Smooth muscle cell (in vitro differentiated cells): ENCODE measurements at regions not wholly inside any gene's neighbourhood (a gene's known extent, or its start where the extent isn't known, plus 50 kb on each side); places are given as distances from the start of the nearest gene placed in this dataset.

Experiments
- DNase-seq: peaks from one replicate; lab custom pipeline; 2025; ENCODE audit not compliant: unreplicated experiment; lab: John Stamatoyannopoulos, UW
- H2AFZ ChIP-seq: fragments of 200-600 bp; sonication (generic); 2 replicates; pipeline ENCODE4 v1.6.0; 2016; ENCODE audit warnings: antibody characterized with exemption, low read depth, mild to moderate bottlenecking
- H3F3A ChIP-seq: fragments of 200-600 bp; sonication (generic); 2 replicates; pipeline ENCODE4 v1.6.0; 2017; ENCODE audit warnings: antibody characterized with exemption, low read depth
- H3K27ac ChIP-seq: fragments of 200-600 bp; sonication (generic); 2 replicates; pipeline ENCODE4 v1.5.1; 2016; ENCODE audit warnings: low read depth, mild to moderate bottlenecking
- H3K27me3 ChIP-seq: fragments of 200-600 bp; sonication (generic); 2 replicates; pipeline ENCODE4 v1.6.1; 2016; ENCODE audit warnings: low read depth, mild to moderate bottlenecking
- H3K36me3 ChIP-seq: fragments of 200-600 bp; sonication (generic); 2 replicates; pipeline ENCODE4 v1.5.1; 2016; ENCODE audit warnings: low read depth
- H3K4me1 ChIP-seq: fragments of 200-600 bp; sonication (generic); 2 replicates; pipeline ENCODE4 v1.5.1; 2016; ENCODE audit warnings: low read depth
- H3K4me2 ChIP-seq: fragments of 200-600 bp; sonication (generic); 2 replicates; pipeline ENCODE4 v1.6.0; 2016; ENCODE audit warnings: mild to moderate bottlenecking
- H3K4me3 ChIP-seq: fragments of 200-600 bp; sonication (generic); 2 replicates; pipeline ENCODE4 v1.5.1; 2016; ENCODE audit warnings: mild to moderate bottlenecking
- H3K79me2 ChIP-seq: fragments of 200-600 bp; sonication (generic); 2 replicates; pipeline ENCODE4 v1.6.0; 2016; ENCODE audit warnings: low read depth, mild to moderate bottlenecking
- H3K9ac ChIP-seq: fragments of 200-600 bp; sonication (generic); 2 replicates; pipeline ENCODE4 v1.6.0; 2016; ENCODE audit warnings: low read depth
- H3K9me3 ChIP-seq: fragments of 200-600 bp; sonication (generic); replicated peaks from 2 replicates; pipeline ENCODE4 v1.5.1; 2016; ENCODE audit warnings: low read depth
- H4K20me1 ChIP-seq: fragments of 200-600 bp; sonication (generic); 2 replicates; pipeline ENCODE4 v1.6.0; 2016; ENCODE audit warnings: low read depth
- CTCF ChIP-seq: fragments of 200-600 bp; sonication (generic); IDR thresholded peaks from 2 replicates; pipeline ENCODE4 v1.5.1; 2017; ENCODE audit warnings: borderline replicate concordance, mild to moderate bottlenecking, antibody characterized with exemption; ENCODE audit not compliant: insufficient read depth, poor library complexity, severe bottlenecking
- WGBS: methylation state at CpG from one replicate; pipeline ENCODE4 v1.1.7; 2016; ENCODE audit warnings: low lambda C conversion rate; 5-methylcytosine and 5-hydroxymethylcytosine counted together

- TF ChIP-seq CTCF = no peak
- 91% methylated on average over 5 of the region's 5 CpGs for WGBS
- Histone ChIP-seq H3K4me3 (no peak overlapping the region), H3K9me3 (no peaks in the 10 kb centered on the region), H3K4me1 (peaks cover 7% of the 10 kb centered on the region), H3K9ac (no peak overlapping the region), H3K4me2 (no peak overlapping the region), H2AFZ (no peak overlapping the region), H3K36me3 (no peaks in the 10 kb centered on the region), H3K79me2 (no peaks in the 10 kb centered on the region), H3K27me3 (no peaks in the 10 kb centered on the region), H3K27ac (no peak overlapping the region), H4K20me1 (no peaks in the 10 kb centered on the region), H3F3A (no peaks in the 10 kb centered on the region)
- no peak for DNase-seq
Measured at GRCh38 chr2:60320724-60321123, 232.7 kb downstream of the BCL11A start.

DNA sequence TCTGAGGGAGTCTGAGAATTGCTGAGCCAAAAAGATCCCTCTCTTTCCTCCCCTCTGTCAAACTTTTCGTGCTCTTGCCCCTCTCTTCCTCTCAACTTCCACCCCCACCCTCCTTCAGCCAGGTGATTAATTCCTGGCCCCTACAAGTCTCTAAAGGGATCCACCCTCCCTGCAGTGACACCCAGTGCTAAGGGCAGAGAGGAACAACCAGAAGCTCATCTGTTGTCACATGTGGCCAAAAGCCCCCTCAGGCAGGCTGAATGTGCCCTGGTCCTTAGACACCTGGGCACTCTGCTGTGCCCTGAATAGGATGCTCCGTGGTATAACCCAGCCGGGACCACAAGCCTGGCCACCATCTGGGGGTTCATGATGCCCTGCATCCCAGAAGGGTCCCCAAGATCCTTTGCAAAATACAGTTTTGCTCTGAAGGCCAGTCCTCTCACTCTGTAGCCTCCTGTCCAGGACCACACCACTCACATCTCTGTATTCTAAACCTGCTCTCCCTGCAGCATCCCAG, 234.4 kb downstream of the BCL11A start:
- 77% methylated on average over 3 of the region's 3 CpGs for WGBS
- Histone ChIP-seq H3F3A (no peaks in the 10 kb centered on the region), H3K4me1 (peaks cover 7% of the 10 kb centered on the region), H3K79me2 (no peaks in the 10 kb centered on the region), H3K27ac (no peak overlapping the region), H3K27me3 (no peaks in the 10 kb centered on the region), H3K9me3 (no peaks in the 10 kb centered on the region), H3K9ac (no peak overlapping the region), H3K4me3 (no peak overlapping the region), H4K20me1 (no peaks in the 10 kb centered on the region), H3K4me2 (no peak overlapping the region), H2AFZ (no peak overlapping the region), H3K36me3 (no peaks in the 10 kb centered on the region)
- no peak for DNase-seq
- TF ChIP-seq CTCF = no peak

GRCh38 chr2:60318544-60318943, 234.9 kb downstream of the BCL11A start:
- Histone ChIP-seq H3K4me3 (no peak overlapping the region), H3K27me3 (no peaks in the 10 kb centered on the region), H3K79me2 (no peaks in the 10 kb centered on the region), H3K27ac (no peak overlapping the region), H3K4me2 (peak overlapping the region; percentile 3), H3K36me3 (no peaks in the 10 kb centered on the region), H3K9me3 (no peaks in the 10 kb centered on the region), H2AFZ (no peak overlapping the region), H3K4me1 (peaks cover 7% of the 10 kb centered on the region), H3F3A (no peaks in the 10 kb centered on the region), H3K9ac (no peak overlapping the region), H4K20me1 (no peaks in the 10 kb centered on the region)
- no peak for DNase-seq
- 34% methylated on average over 9 of the region's 9 CpGs for WGBS
- TF ChIP-seq CTCF = peak; percentile 5

DNA sequence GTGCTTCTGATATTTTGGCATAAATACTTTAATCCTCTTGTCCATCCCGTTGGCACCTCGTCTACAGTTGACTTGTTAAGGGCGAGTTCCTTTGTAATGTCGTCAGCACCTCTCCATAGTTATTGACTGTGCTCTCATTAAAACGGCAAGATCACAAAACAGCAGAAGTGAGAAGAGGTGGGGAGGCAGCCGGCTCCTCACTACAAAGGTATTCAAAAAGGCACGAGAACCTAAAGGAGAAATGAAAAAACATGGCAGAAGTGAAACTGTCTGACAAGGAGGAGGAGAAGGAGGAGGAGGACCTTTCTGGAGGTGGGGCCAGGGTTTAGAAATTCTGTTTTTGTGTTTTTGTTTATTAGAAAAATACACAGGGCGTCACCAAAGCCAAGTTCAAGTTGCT, 235.6 kb downstream of the BCL11A start:
- Histone ChIP-seq H3K4me2 (no peak overlapping the region), H3K4me3 (no peak overlapping the region), H3K79me2 (no peaks in the 10 kb centered on the region), H2AFZ (no peak overlapping the region), H3K9ac (no peak overlapping the region), H3K27me3 (no peaks in the 10 kb centered on the region), H3F3A (no peaks in the 10 kb centered on the region), H3K9me3 (no peaks in the 10 kb centered on the region), H3K27ac (no peak overlapping the region), H3K36me3 (no peaks in the 10 kb centered on the region), H3K4me1 (peaks cover 7% of the 10 kb centered on the region), H4K20me1 (no peaks in the 10 kb centered on the region)
- no peak for DNase-seq
- 73% methylated on average over 8 of the region's 8 CpGs for WGBS
- TF ChIP-seq CTCF = no peak
